H1 (cell line): ENCODE measurements at regions not wholly inside any gene's neighbourhood (a gene's known extent, or its start where the extent isn't known, plus 50 kb on each side); places are given as distances from the start of the nearest gene placed in this dataset.

Source experiments
- CTCF ChIA-PET: fragments of 300-600 bp; sonication (Branson Sonifier 250); formaldehyde crosslinking; loops from one replicate; lab custom pipeline; 2021; ENCODE audit not compliant: partially characterized antibody; lab: Charles Lee
- POLR2A ChIA-PET: fragments of 300-600 bp; sonication (Branson Sonifier 250); formaldehyde crosslinking; loops from one replicate; lab custom pipeline; 2021; ENCODE audit warnings: inconsistent platforms; ENCODE audit not compliant: partially characterized antibody; lab: Charles Lee
- DNase-seq, 2 experiments: peaks; one replicate each; pipeline versions ENCODE4 v3.0.0 to v3.0.0-alpha.2; 2010 to 2022; ENCODE audit warnings: low spot score in 2 of 2, low read depth in 1 of 2, mixed read lengths in 1 of 2
- FAIRE-seq: peaks from 2 replicates; lab custom pipeline; 2011; peaks lifted over from hg19 to GRCh38; lab: Jason Lieb, UNC
- H2AFZ ChIP-seq: 2 replicates; pipeline ENCODE4 v1.8.1; 2012; ENCODE audit warnings: low read length, inconsistent platforms
- H2AK5ac ChIP-seq: 2 replicates; pipeline ENCODE4 v1.6.1; 2013; ENCODE audit warnings: low read depth, low read length
- H2BK120ac ChIP-seq: replicated peaks from 2 replicates; pipeline ENCODE3; 2013; ENCODE audit warnings: low read depth, low read length, inconsistent platforms
- H2BK12ac ChIP-seq: 2 replicates; pipeline ENCODE4 v1.6.1; 2013; ENCODE audit warnings: low read depth, low read length
- H2BK15ac ChIP-seq: 2 replicates; pipeline ENCODE4 v1.6.1; 2013; ENCODE audit warnings: low read length
- H2BK20ac ChIP-seq: 2 replicates; pipeline ENCODE4 v1.6.1; 2013; ENCODE audit warnings: low read length
- H2BK5ac ChIP-seq: 2 replicates; pipeline ENCODE4 v1.6.1; 2013; ENCODE audit warnings: low read depth, low read length
- H3K14ac ChIP-seq: 2 replicates; pipeline ENCODE4 v1.6.1; 2013; ENCODE audit warnings: inconsistent platforms; ENCODE audit not compliant: insufficient read length
- H3K18ac ChIP-seq: 2 replicates; pipeline ENCODE4 v1.6.1; 2013; ENCODE audit warnings: low read length; ENCODE audit errors: extremely low read depth
- H3K23ac ChIP-seq: 2 replicates; pipeline ENCODE4 v1.6.1; 2013; ENCODE audit warnings: inconsistent platforms; ENCODE audit not compliant: insufficient read length
- H3K23me2 ChIP-seq: 2 replicates; pipeline ENCODE4 v1.6.1; 2013; ENCODE audit warnings: low read depth, low read length
- H3K27ac ChIP-seq: 2 replicates; pipeline ENCODE4 v1.6.1; 2011; ENCODE audit warnings: low read depth, low read length, inconsistent platforms
- H3K27me3 ChIP-seq, 4 experiments: replicated peaks in 1 of 4; 1 replicate in 1 of 4; 2 replicates in 3 of 4; pipeline versions ENCODE4 v1.6.1 to v1.8.1; 2011 to 2013; ENCODE audit warnings: low read length in 3 of 4, mild to moderate bottlenecking in 3 of 4, inconsistent platforms in 2 of 4, mixed read lengths in 2 of 4, moderate library complexity in 1 of 4; ENCODE audit not compliant: control insufficient read depth in 3 of 4, insufficient read depth in 3 of 4; ENCODE audit errors: extremely low read depth in 1 of 4
- H3K36me3 ChIP-seq, 4 experiments: 2 replicates each; pipeline versions ENCODE4 v1.6.1 to v1.8.1; 2011 to 2013; ENCODE audit warnings: mild to moderate bottlenecking in 4 of 4, low read length in 3 of 4, moderate library complexity in 2 of 4, control low read depth in 1 of 4, inconsistent platforms in 1 of 4; ENCODE audit not compliant: insufficient read depth in 4 of 4, control insufficient read depth in 2 of 4
- H3K4ac ChIP-seq: replicated peaks from 2 replicates; pipeline ENCODE3; 2013; ENCODE audit warnings: low read length, low read depth, mixed read lengths, inconsistent platforms; ENCODE audit not compliant: insufficient read length
- H3K4me1 ChIP-seq, 4 experiments: replicated peaks in 1 of 4; 1 replicate in 1 of 4; 2 replicates in 3 of 4; pipeline versions ENCODE4 v1.6.1 to v1.8.1; 2011 to 2013; ENCODE audit warnings: low read length in 3 of 4, inconsistent platforms in 2 of 4, mixed read lengths in 1 of 4; ENCODE audit not compliant: insufficient read depth in 4 of 4, control insufficient read depth in 3 of 4
- H3K4me2 ChIP-seq, 2 experiments: 2 replicates each; pipeline versions ENCODE4 v1.6.1 to v1.8.1; 2011 to 2013; ENCODE audit warnings: low read depth in 2 of 2, low read length in 2 of 2, control low read depth in 1 of 2, inconsistent platforms in 1 of 2, mild to moderate bottlenecking in 1 of 2; ENCODE audit not compliant: insufficient read depth in 1 of 2
- H3K4me3 ChIP-seq, 4 experiments: fragments of 200-600, 300-600 bp in 1 of 4; sonication (generic), shearing (Covaris generic), sonication (Bioruptor Twin) in 1 of 4; 2 replicates each; pipeline versions ENCODE4 v1.5.1 to v1.8.1; 2011 to 2016; ENCODE audit warnings: low read length in 4 of 4, low read depth in 3 of 4, control low read depth in 2 of 4, inconsistent platforms in 2 of 4, mild to moderate bottlenecking in 2 of 4, mixed read lengths in 1 of 4, moderate library complexity in 1 of 4; ENCODE audit not compliant: insufficient read depth in 2 of 4; ENCODE audit errors: extremely low read depth in 1 of 4
- H3K56ac ChIP-seq: replicated peaks from 2 replicates; pipeline ENCODE3; 2013; ENCODE audit warnings: low read depth, mild to moderate bottlenecking, mixed read lengths, low read length, inconsistent platforms; ENCODE audit not compliant: insufficient read length
- H3K79me1 ChIP-seq: 2 replicates; pipeline ENCODE4 v1.6.1; 2013; ENCODE audit warnings: low read depth, low read length, control low read depth
- H3K79me2 ChIP-seq, 2 experiments: 2 replicates each; pipeline versions ENCODE4 v1.6.1 to v1.8.1; 2012 to 2013; ENCODE audit warnings: low read length in 2 of 2, mild to moderate bottlenecking in 2 of 2, inconsistent platforms in 1 of 2; ENCODE audit not compliant: insufficient read depth in 2 of 2, control insufficient read depth in 1 of 2
- H3K9ac ChIP-seq, 4 experiments: replicated peaks in 1 of 4; 1 replicate in 1 of 4; 2 replicates in 3 of 4; pipeline versions ENCODE4 v1.6.1 to v1.8.1; 2011 to 2013; ENCODE audit warnings: low read depth in 3 of 4, low read length in 3 of 4, control low read depth in 2 of 4, mild to moderate bottlenecking in 2 of 4, moderate library complexity in 2 of 4, inconsistent platforms in 1 of 4; ENCODE audit errors: extremely low read depth in 1 of 4
- H3K9me3 ChIP-seq, 2 experiments: 2 replicates each; pipeline versions ENCODE4 v1.6.1 to v1.8.1; 2012 to 2013; ENCODE audit warnings: mild to moderate bottlenecking in 2 of 2, moderate library complexity in 2 of 2, control low read depth in 1 of 2, inconsistent platforms in 1 of 2, low read depth in 1 of 2, low read length in 1 of 2, mixed read lengths in 1 of 2; ENCODE audit not compliant: insufficient read depth in 2 of 2
- H4K20me1 ChIP-seq, 2 experiments: replicated peaks in 1 of 2; 2 replicates each; pipeline versions ENCODE3 to v1.8.1; 2011 to 2013; ENCODE audit warnings: inconsistent platforms in 2 of 2, low read length in 2 of 2, mild to moderate bottlenecking in 1 of 2; ENCODE audit not compliant: insufficient read depth in 2 of 2, control insufficient read depth in 1 of 2
- H4K5ac ChIP-seq: 2 replicates; pipeline ENCODE4 v1.6.1; 2013; ENCODE audit warnings: low read length, low read depth, mixed read lengths, inconsistent platforms; ENCODE audit not compliant: insufficient read length
- H4K8ac ChIP-seq: 2 replicates; pipeline ENCODE4 v1.8.0; 2013; ENCODE audit warnings: mild to moderate bottlenecking, moderate library complexity, low read length, inconsistent platforms; ENCODE audit not compliant: insufficient read depth; ENCODE audit errors: extremely low read depth
- H4K91ac ChIP-seq: replicated peaks from 2 replicates; pipeline ENCODE3; 2013; ENCODE audit warnings: low read length, mixed read lengths, inconsistent platforms; ENCODE audit not compliant: insufficient read length
- ASH2L ChIP-seq: fragments of 200-600, 300-600 bp; sonication (generic); IDR thresholded peaks from one replicate; pipeline ENCODE4 v1.7.1; 2017; ENCODE audit warnings: low read length
- BCL11A ChIP-seq, 2 experiments: IDR thresholded peaks; one replicate each; pipeline ENCODE4 v1.6.1; 2011; ENCODE audit warnings: low read depth in 2 of 2, low read length in 2 of 2, mild to moderate bottlenecking in 2 of 2
- CEBPB ChIP-seq: IDR thresholded peaks from 2 replicates; pipeline ENCODE4 v1.6.1; 2012; ENCODE audit warnings: low read depth, low read length
- TEAD4 ChIP-seq: IDR thresholded peaks from 2 replicates; pipeline ENCODE4 v1.6.1; 2012; ENCODE audit warnings: low read depth, low read length, inconsistent platforms, mixed read lengths
- YY1 ChIP-seq: IDR thresholded peaks from 2 replicates; pipeline ENCODE4 v1.6.1; 2011; ENCODE audit warnings: low read depth, mild to moderate bottlenecking, low read length
- WGBS, 2 experiments: shearing (Covaris generic) in 1 of 2; methylation state at CpG; one replicate each; pipeline versions ENCODE4 v1.1.6 to v1.1.7; 2013 to 2015; ENCODE audit warnings: low lambda C conversion rate in 2 of 2, mixed read lengths in 2 of 2, inconsistent platforms in 1 of 2, low coverage in 1 of 2, missing lambda C conversion rate in 1 of 2; ENCODE audit not compliant: insufficient replicate concordance in 2 of 2, insufficient coverage in 1 of 2, insufficient read length in 1 of 2; ENCODE audit errors: extremely low coverage in 1 of 2, missing lambda C conversion rate in 1 of 2; 5-methylcytosine and 5-hydroxymethylcytosine counted together
- TF ChIP-seq, protein P1 (sequence below), 3 experiments: IDR thresholded peaks; 1 replicate in 2 of 3; 2 replicates in 1 of 3; pipeline versions ENCODE4 v1.5.1 to v1.6.1; 2011; ENCODE audit warnings: low read length in 3 of 3, mild to moderate bottlenecking in 3 of 3, inconsistent platforms in 2 of 3, low read depth in 1 of 3, moderate library complexity in 1 of 3; ENCODE audit not compliant: insufficient read depth in 1 of 3; ENCODE audit errors: control extremely low read depth in 1 of 3

DNA sequence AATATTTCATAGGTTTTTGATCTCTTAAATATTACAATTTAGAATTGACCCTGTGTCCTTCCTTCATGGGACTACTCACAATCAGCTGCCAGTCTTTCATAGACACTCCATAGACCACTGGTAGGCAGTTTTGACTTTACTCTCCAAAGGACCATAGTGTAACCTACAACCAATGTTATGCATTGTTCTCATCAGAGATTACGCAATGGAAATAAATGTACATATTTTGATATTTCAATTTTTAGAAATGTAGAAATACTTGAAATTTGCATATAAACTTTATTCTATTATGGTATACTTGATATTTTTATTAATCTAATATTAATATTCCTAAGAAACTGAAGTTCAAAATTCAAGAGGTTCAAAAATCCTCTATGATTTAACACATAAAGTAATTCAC, 446.4 kb upstream of the KCND2 start:
- Histone ChIP-seq H3K36me3 (no peaks in the 10 kb centered on the region), H4K8ac (no peak overlapping the region), H2BK20ac (no peak overlapping the region), H4K91ac (no peak overlapping the region), H2BK120ac (no peak overlapping the region), H3K4me2 (no peak overlapping the region), H2AK5ac (no peak overlapping the region), H3K27me3 (no peaks in the 10 kb centered on the region), H3K4me3 (no peak overlapping the region), H3K14ac (no peak overlapping the region), H2AFZ (no peak overlapping the region), H3K9ac (no peak overlapping the region), H3K9me3 (no peaks in the 10 kb centered on the region), H3K23me2 (peaks cover 1% of the 10 kb centered on the region; the same call in 1 of the 2 replicates), H2BK12ac (no peak overlapping the region)
- POLR2A ChIA-PET, result no interaction called here
- FAIRE-seq, result no peak
- WGBS, 2 experiments, result 97% methylated on average over 1 of the region's 1 CpG; no CpG with 5 or more reads in 1 of the 2 experiments
- TF ChIP-seq TEAD4 (no peak), BCL11A (IDR thresholded peaks at IDR 0.05; ENCODE audit: low read depth in 2 of 2, low read length in 2 of 2) (no peak), YY1 (no peak), CEBPB (peak; percentile 42; the same call in 1 of the 2 replicates), ASH2L (no peak)
- TF ChIP-seq, protein P1, sequence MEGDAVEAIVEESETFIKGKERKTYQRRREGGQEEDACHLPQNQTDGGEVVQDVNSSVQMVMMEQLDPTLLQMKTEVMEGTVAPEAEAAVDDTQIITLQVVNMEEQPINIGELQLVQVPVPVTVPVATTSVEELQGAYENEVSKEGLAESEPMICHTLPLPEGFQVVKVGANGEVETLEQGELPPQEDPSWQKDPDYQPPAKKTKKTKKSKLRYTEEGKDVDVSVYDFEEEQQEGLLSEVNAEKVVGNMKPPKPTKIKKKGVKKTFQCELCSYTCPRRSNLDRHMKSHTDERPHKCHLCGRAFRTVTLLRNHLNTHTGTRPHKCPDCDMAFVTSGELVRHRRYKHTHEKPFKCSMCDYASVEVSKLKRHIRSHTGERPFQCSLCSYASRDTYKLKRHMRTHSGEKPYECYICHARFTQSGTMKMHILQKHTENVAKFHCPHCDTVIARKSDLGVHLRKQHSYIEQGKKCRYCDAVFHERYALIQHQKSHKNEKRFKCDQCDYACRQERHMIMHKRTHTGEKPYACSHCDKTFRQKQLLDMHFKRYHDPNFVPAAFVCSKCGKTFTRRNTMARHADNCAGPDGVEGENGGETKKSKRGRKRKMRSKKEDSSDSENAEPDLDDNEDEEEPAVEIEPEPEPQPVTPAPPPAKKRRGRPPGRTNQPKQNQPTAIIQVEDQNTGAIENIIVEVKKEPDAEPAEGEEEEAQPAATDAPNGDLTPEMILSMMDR (IDR thresholded peaks at IDR 0.05; ENCODE audit: control extremely low read depth in 1 of 3, insufficient read depth in 1 of 3, low read depth in 1 of 3, low read length in 3 of 3), result no peak
- TF ChIP-seq, all 59 proteins: peak for 1
- H3K23ac ChIP-seq, result no peak overlapping the region
- H2BK5ac ChIP-seq, result no peak overlapping the region
- H3K79me1 ChIP-seq, result no peaks in the 10 kb centered on the region
- H3K18ac ChIP-seq, result no peak overlapping the region
- H2BK15ac ChIP-seq, result no peak overlapping the region
- no peaks in the 10 kb centered on the region for H4K20me1 ChIP-seq
- no peak overlapping the region for H3K56ac ChIP-seq
- no peak overlapping the region for H4K5ac ChIP-seq
- CTCF ChIA-PET, result no interaction called here
- H3K27ac ChIP-seq, result no peak overlapping the region
- no peaks in the 10 kb centered on the region for H3K79me2 ChIP-seq
- no peak for DNase-seq
- H3K4me1 ChIP-seq, result no peaks in the 10 kb centered on the region
- H3K4ac ChIP-seq, result no peak overlapping the region
